Stimulated activated naive B cell treated with anti-CD40 and anti-IgM and Interleukin-4, amounts not matched to agents 10 μg/mL and 1 μg/mL and 100 μg/mL, for 72 hours (primary cell): ENCODE measurements at regions not wholly inside any gene's neighbourhood (a gene's known extent, or its start where the extent isn't known, plus 50 kb on each side); places are given as distances from the start of the nearest gene placed in this dataset.

ENCODE experiments used
- ATAC-seq, 2 donors: fragments of 150-1000 bp; cut with Tn5 transposase; replicated peaks; 2 replicates each; pipeline ENCODE4 v1.10.0; 2021; ENCODE audit warnings: moderate library complexity in 1 of 2
- DNase-seq: peaks from one replicate; pipeline ENCODE4 v3.0.0; 2021
- H3K27ac Mint-ChIP-seq: one replicate; pipeline ENCODE4 v1.8.0; 2022; ENCODE audit warnings: mild to moderate bottlenecking, mixed read lengths
- H3K27me3 Mint-ChIP-seq, 2 donors: one replicate each; pipeline ENCODE4 v1.8.0; 2022; ENCODE audit warnings: mixed read lengths in 2 of 2
- H3K36me3 Mint-ChIP-seq, 2 donors: one replicate each; pipeline ENCODE4 v1.8.0; 2022; ENCODE audit warnings: mixed read lengths in 2 of 2, mild to moderate bottlenecking in 1 of 2
- H3K4me1 Mint-ChIP-seq, 2 donors: one replicate each; pipeline ENCODE4 v1.8.0; 2022; ENCODE audit warnings: mixed read lengths in 2 of 2, mild to moderate bottlenecking in 1 of 2
- H3K4me3 Mint-ChIP-seq, 2 donors: one replicate each; pipeline ENCODE4 v1.8.0; 2022; ENCODE audit warnings: mild to moderate bottlenecking in 2 of 2, mixed read lengths in 2 of 2, moderate library complexity in 1 of 2
- H3K9me3 Mint-ChIP-seq, 2 donors: one replicate each; pipeline ENCODE4 v1.8.0; 2022; ENCODE audit warnings: mixed read lengths in 2 of 2, mild to moderate bottlenecking in 1 of 2

GRCh38 chr2:239574434-239575156 is 173.8 kb upstream of the HDAC4 start:
- Mint-ChIP-seq H3K27me3 (peaks cover 8 to 11% of the 10 kb centered on the region in 2 donors), H3K9me3 (no peaks in the 10 kb centered on the region), H3K36me3 (no peaks in the 10 kb centered on the region), H3K27ac (no peak overlapping the region), H3K4me1 (peaks cover under 1 to 4% of the 10 kb centered on the region in 2 donors), H3K4me3 (no peak overlapping the region)
- no peak for ATAC-seq
- no peak for DNase-seq

DNA sequence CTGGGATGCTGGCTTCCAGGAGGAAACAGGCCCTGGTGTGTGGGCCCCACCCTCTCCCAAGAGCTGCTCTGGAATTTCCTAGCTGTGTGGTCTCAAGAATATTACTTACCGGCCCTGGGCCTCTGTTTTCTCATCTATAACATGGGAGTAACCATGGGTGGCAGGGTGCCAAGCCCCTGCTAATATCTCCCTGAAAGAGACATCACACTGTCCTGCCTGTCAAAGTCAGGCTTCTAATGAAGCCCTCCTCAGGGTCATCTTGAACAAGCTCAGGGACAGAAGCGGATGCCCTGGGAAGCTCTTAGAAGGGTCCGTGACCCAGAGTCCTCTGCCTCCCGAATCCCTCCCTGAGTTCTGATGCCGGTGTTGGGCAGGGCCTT is 173.2 kb upstream of the HDAC4 start:
- no peaks in the 10 kb centered on the region for H3K4me1 Mint-ChIP-seq
- no peaks in the 10 kb centered on the region for H3K9me3 Mint-ChIP-seq
- ATAC-seq = no peak
- no peaks in the 10 kb centered on the region for H3K36me3 Mint-ChIP-seq
- DNase-seq = no peak
- H3K4me3 Mint-ChIP-seq = no peak overlapping the region
- peaks cover 8 to 11% of the 10 kb centered on the region in 2 donors for H3K27me3 Mint-ChIP-seq
- no peak overlapping the region for H3K27ac Mint-ChIP-seq

- Mint-ChIP-seq H3K27ac (no peak overlapping the region), H3K9me3 (no peaks in the 10 kb centered on the region), H3K4me1 (no peaks in the 10 kb centered on the region), H3K4me3 (no peak overlapping the region), H3K36me3 (no peaks in the 10 kb centered on the region), H3K27me3 (peaks cover 0 to 11% of the 10 kb centered on the region in 2 donors)
- DNase-seq (no peak), ATAC-seq (no peak)
Measured at GRCh38 chr2:239570971-239571520, 170.2 kb upstream of the HDAC4 start.

DNA sequence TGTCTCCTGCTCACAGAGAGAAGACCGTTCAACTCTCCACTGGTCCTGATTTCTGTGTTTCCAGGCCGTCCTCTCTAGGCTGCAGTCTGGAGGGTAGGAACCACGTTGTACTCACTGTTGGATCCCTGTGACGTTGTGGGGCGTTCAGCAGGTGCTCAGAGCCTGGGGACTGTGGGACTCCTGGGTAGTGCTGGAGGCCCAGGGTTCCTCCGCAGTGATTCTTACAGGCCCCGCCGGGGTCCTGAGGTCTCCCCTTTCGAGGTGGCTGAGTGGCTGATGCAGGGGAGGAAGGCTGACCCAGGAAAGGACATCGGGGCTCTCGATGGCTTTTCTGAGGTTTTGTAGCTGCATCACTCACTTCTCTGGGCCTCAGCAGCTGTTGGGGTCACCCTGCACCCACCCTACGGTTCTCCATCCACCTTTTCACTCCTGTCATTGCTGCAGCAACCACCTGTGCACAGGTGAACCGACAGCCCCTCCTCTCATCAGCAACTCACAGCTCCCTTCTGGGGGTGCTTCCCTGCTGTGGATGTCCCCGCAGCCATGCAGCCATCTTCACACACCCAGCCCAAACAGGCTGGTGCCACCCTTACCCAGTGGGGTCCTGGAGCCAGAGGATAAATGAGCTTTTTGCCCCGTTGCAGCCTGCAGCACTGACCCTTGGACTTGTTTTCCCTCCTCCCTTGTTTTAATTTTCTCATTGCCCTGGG is 169.6 kb upstream of the HDAC4 start:
- Mint-ChIP-seq H3K4me1 (no peaks in the 10 kb centered on the region), H3K36me3 (no peaks in the 10 kb centered on the region), H3K9me3 (no peaks in the 10 kb centered on the region), H3K27me3 (peaks cover 0 to 11% of the 10 kb centered on the region in 2 donors), H3K27ac (no peak overlapping the region), H3K4me3 (no peak overlapping the region)
- DNase-seq (no peak), ATAC-seq (no peak)

DNA sequence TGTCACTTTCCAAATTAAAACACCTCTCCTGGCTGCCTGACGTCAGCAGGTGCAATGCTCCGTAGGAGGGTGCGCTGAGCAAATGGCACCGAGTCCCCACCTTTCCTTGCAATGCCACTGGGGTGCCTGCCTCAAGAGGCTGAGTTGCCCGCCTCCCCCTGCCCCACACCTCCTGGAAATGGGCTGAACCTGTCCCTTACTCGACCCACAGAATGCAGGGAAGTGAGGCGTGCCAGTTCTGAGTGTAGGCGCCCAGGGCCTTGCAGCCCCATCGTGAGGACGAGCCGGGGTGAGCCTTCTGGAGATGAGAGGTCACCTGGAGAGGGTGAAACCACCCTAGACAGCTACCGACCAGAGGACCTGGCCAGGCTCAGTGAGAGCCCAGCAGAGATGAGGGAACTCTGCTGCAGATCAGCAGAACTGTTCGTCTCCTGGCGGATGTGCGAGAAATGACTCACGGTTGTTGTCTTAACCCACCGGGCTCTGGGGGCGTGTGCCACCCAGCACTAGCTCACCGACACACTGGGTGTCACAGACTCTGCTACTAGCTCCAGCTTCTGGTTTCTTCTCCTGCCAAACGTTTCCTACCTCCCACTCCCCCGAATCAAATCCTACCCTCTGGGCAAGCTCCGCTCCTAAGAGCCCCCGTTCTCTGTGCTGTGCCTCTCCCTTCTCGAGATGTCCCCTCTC is 168.7 kb upstream of the HDAC4 start:
- Mint-ChIP-seq H3K27me3 (peaks cover 0 to 11% of the 10 kb centered on the region in 2 donors), H3K27ac (no peak overlapping the region), H3K4me1 (no peaks in the 10 kb centered on the region), H3K4me3 (no peak overlapping the region), H3K9me3 (no peaks in the 10 kb centered on the region), H3K36me3 (no peaks in the 10 kb centered on the region)
- ATAC-seq (no peak), DNase-seq (no peak)

GRCh38 chr2:239568601-239569000 is 167.8 kb upstream of the HDAC4 start:
- Mint-ChIP-seq H3K27me3 (peaks cover 0 to 11% of the 10 kb centered on the region in 2 donors), H3K4me3 (no peak overlapping the region), H3K4me1 (no peaks in the 10 kb centered on the region), H3K27ac (no peak overlapping the region), H3K36me3 (no peaks in the 10 kb centered on the region), H3K9me3 (no peaks in the 10 kb centered on the region)
- DNase-seq (no peak), ATAC-seq (no peak)

GRCh38 chr2:239567786-239568185 is 167.0 kb upstream of the HDAC4 start:
- Mint-ChIP-seq H3K36me3 (no peaks in the 10 kb centered on the region), H3K27me3 (peaks cover 0 to 11% of the 10 kb centered on the region in 2 donors), H3K27ac (no peak overlapping the region), H3K4me3 (no peak overlapping the region), H3K4me1 (no peaks in the 10 kb centered on the region), H3K9me3 (no peaks in the 10 kb centered on the region)
- no peak for ATAC-seq
- DNase-seq = no peak

- Mint-ChIP-seq H3K4me1 (no peaks in the 10 kb centered on the region), H3K4me3 (no peak overlapping the region), H3K27me3 (peaks cover 0 to 5% of the 10 kb centered on the region in 2 donors), H3K27ac (no peak overlapping the region), H3K9me3 (no peaks in the 10 kb centered on the region), H3K36me3 (no peaks in the 10 kb centered on the region)
- ATAC-seq = no peak
- DNase-seq = no peak
Measured at GRCh38 chr2:239566995-239567568, 166.3 kb upstream of the HDAC4 start.

GRCh38 chr2:239566162-239566994 is 165.6 kb upstream of the HDAC4 start:
- Mint-ChIP-seq H3K4me1 (no peaks in the 10 kb centered on the region), H3K4me3 (no peak overlapping the region), H3K9me3 (no peaks in the 10 kb centered on the region), H3K36me3 (no peaks in the 10 kb centered on the region), H3K27me3 (peaks cover 0 to 5% of the 10 kb centered on the region in 2 donors), H3K27ac (no peak overlapping the region)
- ATAC-seq (no peak), DNase-seq (no peak)

DNA sequence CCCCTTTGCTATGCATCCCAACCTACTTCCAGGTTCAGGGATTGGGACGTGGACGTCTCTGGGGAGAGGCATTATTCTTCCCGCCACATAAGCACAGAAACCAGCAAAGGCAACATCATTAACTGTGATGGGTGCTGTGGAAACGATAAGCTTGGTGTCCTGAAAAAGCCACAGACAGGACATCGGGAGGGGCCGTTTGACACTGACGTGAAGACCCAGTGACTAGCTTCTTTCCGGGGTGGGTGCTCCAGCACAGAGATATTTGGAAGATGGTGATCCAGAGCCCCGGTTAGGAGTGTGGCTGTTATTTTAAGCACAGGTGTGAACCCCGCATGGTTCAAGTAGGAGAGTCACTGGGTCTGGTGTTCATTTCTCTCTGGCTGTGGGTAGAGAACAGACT is 163.8 kb upstream of the HDAC4 start:
- H3K27ac Mint-ChIP-seq = no peak overlapping the region
- no peak for ATAC-seq
- no peaks in the 10 kb centered on the region for H3K9me3 Mint-ChIP-seq
- H3K4me1 Mint-ChIP-seq = no peaks in the 10 kb centered on the region
- H3K36me3 Mint-ChIP-seq = no peaks in the 10 kb centered on the region
- H3K27me3 Mint-ChIP-seq = no peaks in the 10 kb centered on the region
- H3K4me3 Mint-ChIP-seq = no peak overlapping the region
- no peak for DNase-seq

DNA sequence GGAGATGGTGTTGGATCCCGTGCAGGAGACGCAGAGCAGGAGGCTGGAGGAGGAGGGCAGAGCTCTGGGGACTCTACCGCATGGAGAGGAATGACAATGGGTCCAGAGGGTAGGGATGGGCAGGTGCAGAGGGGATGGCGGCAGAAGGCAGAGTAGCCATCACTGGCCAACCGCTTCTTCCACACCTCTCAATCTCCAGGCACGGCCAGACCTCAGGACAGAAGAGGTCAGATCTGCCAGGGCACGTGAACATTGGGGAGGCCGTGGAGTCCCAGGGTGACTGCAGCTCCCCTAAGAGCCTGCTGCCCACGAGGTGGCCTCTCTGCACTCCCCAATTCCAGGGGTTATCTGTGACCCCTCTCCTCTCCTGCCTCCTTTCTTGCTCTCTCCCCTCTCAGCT is 162.7 kb upstream of the HDAC4 start:
- no peak overlapping the region for H3K27ac Mint-ChIP-seq
- DNase-seq (no peak), ATAC-seq (no peak)
- peaks cover 8 to 9% of the 10 kb centered on the region in 2 donors for H3K27me3 Mint-ChIP-seq
- H3K4me3 Mint-ChIP-seq = no peak overlapping the region
- H3K9me3 Mint-ChIP-seq = no peaks in the 10 kb centered on the region
- H3K36me3 Mint-ChIP-seq = no peaks in the 10 kb centered on the region
- no peaks in the 10 kb centered on the region for H3K4me1 Mint-ChIP-seq

DNA sequence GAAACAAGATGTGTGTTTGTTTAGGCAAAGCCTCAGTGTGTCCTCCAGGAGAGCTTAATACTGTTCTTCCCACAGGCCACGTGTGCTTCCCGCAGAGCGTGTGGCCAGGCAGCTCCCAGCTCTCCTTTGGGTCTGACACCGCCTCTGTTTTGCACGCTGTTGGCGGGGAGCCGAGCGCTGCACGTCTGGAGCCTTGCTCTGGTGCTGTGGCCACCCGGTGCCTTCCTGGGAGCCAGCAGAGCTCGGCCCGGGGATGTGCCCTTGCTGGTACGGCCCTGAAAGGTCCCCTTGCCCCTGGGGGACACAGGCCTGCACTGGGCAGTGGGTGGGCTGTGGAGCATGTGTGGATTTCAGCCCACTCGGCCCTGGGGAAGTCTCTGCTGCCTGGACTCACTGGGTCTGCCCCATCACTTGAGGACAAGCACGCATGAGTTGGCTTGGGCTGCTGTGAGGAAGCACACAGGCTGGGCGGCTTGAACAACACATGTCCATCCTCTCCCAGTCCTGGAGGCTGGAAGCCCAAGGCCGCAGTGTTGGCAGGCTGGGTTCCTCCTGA is 160.7 kb upstream of the HDAC4 start:
- DNase-seq (no peak), ATAC-seq (no peak)
- Mint-ChIP-seq H3K36me3 (no peaks in the 10 kb centered on the region), H3K27me3 (peaks cover 10 to 14% of the 10 kb centered on the region in 2 donors), H3K9me3 (peaks cover 0 to 2% of the 10 kb centered on the region in 2 donors), H3K27ac (no peak overlapping the region), H3K4me3 (no peak overlapping the region), H3K4me1 (no peaks in the 10 kb centered on the region)

DNA sequence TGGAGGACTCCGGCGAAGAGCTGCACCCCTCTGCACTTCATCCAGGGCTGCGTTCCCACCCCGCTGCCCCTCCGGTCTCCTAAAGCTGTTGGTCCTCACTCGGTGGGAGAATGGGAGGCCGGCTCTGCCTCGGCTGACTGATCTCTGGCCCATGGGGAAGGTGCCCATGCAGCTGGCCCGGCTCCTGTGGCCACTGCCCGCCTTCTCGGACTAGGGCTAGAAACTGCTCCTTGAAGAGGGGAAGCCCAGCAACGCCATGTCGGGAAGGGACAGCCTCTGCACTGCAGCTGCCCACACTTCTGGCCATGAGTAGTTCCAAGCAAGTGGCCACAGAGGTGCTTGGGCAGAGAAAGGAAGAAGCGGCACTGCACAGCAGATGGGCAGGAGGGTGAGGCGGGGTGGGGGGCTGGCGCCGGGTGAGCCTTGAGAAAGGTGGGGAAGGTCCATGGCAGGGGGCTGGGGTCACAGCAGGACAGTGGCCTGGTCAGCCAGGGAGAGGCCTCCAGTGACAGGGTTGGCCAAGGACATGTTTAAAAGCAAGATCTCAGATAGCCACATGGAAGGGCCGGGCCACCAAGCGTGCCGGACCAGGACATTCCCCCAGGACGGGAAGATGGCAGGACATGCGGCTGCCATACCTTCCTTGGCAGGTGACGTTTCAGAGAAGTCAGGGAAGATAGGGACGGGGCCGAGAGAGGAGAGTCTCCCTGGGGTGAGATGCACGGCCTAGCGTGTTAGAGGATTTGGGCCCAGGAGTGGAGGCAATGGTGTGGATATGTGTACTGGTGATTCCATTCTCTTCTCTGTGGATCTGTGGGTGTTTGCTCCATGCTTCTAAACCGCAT is 158.8 kb upstream of the HDAC4 start:
- no peaks in the 10 kb centered on the region for H3K4me1 Mint-ChIP-seq
- H3K4me3 Mint-ChIP-seq = no peak overlapping the region
- no peak for ATAC-seq
- H3K27ac Mint-ChIP-seq = no peak overlapping the region
- no peak for DNase-seq
- no peaks in the 10 kb centered on the region for H3K36me3 Mint-ChIP-seq
- H3K9me3 Mint-ChIP-seq = peaks cover 0 to 2% of the 10 kb centered on the region in 2 donors
- H3K27me3 Mint-ChIP-seq = peaks cover 10 to 14% of the 10 kb centered on the region in 2 donors
